ENCODE measurements at regions not wholly inside any gene's neighbourhood (a gene's known extent, or its start where the extent isn't known, plus 50 kb on each side); places are given as distances from the start of the nearest gene placed in this dataset.

DNA sequence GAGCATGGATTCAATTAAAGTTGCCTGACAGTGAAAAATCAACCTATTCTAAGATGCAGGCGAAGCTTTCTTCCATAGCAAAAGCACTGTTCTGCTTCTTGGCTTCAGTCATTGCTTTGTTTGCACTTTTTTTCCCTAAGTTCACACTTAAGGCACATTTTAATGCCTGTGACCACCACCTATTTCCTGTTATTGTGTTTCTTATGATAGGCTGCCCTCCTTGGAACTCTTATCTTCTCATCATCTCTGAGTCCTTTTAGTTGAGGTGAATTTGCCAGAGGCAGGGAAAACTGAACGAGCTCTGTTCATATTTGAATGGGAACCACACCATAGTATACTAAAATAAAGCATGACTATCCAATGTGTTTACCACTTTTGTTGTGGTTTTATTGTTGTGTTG, 119.8 kb downstream of the SPCS3 start:
- TF ChIP-seq, protein P1, sequence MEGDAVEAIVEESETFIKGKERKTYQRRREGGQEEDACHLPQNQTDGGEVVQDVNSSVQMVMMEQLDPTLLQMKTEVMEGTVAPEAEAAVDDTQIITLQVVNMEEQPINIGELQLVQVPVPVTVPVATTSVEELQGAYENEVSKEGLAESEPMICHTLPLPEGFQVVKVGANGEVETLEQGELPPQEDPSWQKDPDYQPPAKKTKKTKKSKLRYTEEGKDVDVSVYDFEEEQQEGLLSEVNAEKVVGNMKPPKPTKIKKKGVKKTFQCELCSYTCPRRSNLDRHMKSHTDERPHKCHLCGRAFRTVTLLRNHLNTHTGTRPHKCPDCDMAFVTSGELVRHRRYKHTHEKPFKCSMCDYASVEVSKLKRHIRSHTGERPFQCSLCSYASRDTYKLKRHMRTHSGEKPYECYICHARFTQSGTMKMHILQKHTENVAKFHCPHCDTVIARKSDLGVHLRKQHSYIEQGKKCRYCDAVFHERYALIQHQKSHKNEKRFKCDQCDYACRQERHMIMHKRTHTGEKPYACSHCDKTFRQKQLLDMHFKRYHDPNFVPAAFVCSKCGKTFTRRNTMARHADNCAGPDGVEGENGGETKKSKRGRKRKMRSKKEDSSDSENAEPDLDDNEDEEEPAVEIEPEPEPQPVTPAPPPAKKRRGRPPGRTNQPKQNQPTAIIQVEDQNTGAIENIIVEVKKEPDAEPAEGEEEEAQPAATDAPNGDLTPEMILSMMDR (IDR thresholded peaks at IDR 0.05; ENCODE audit: borderline replicate concordance, extremely low read depth, low read length, poor library complexity, severe bottlenecking) = no peak
- no peak for TF ChIP-seq EZH2 (IDR thresholded peaks at IDR 0.05; ENCODE audit: borderline replicate concordance, low read depth, low read length, severe bottlenecking)
- no peak overlapping the region for H3K4me2 ChIP-seq (ENCODE audit: insufficient read depth, low read length)
- H4K20me1 ChIP-seq (ENCODE audit: insufficient read depth, low read length) = no peaks in the 10 kb centered on the region
- ATAC-seq (ENCODE audit: insufficient read depth, low read depth) = no peak
- H3K9me3 ChIP-seq (ENCODE audit: insufficient read depth, low read length, severe bottlenecking) = no peaks in the 10 kb centered on the region
- no peak for DNase-seq
- H3K9ac ChIP-seq (ENCODE audit: low read depth, low read length) = no peak overlapping the region
- H3K27ac ChIP-seq (ENCODE audit: low read length) = no peak overlapping the region
- no peaks in the 10 kb centered on the region for H3K36me3 ChIP-seq (ENCODE audit: insufficient read depth, low read length)
- peaks cover 9% of the 10 kb centered on the region for H3K27me3 ChIP-seq (ENCODE audit: insufficient read depth, low read length, poor library complexity)
- H3K79me2 ChIP-seq (ENCODE audit: insufficient read depth, low read length) = no peaks in the 10 kb centered on the region
- H3K4me3 ChIP-seq (ENCODE audit: low read depth in 1 of 2, low read length in 2 of 2) = no peak overlapping the region
- H3K4me1 ChIP-seq (ENCODE audit: insufficient read depth, low read length) = peaks cover 10% of the 10 kb centered on the region
- no peak overlapping the region for H2AFZ ChIP-seq (ENCODE audit: low read depth, low read length)

DNA sequence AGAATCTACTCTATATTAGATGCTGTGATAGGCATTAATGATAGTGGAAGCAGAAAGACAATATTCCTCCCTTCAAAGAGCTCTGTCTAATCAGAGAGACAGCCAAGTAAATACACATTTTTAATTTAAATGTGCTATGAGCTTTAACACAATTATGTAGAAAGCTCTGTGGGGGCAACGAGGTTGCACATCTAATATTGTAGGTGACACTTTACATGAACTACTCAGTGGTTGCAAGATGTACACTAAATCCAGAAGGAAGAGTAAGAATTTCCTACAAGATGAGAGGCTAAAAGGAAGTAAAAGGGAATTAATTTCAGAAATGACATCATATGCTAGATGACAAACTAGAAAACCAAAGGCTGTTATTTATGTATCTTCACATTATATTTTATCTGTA, 120.9 kb downstream of the SPCS3 start:
- no peak overlapping the region for H2AFZ ChIP-seq (ENCODE audit: low read depth, low read length)
- peaks cover 9% of the 10 kb centered on the region for H3K27me3 ChIP-seq (ENCODE audit: insufficient read depth, low read length, poor library complexity)
- H3K79me2 ChIP-seq (ENCODE audit: insufficient read depth, low read length) = no peaks in the 10 kb centered on the region
- DNase-seq (no peak), ATAC-seq (ENCODE audit: insufficient read depth, low read depth) (no peak)
- H3K4me3 ChIP-seq (ENCODE audit: low read depth in 1 of 2, low read length in 2 of 2) = no peak overlapping the region
- no peaks in the 10 kb centered on the region for H3K36me3 ChIP-seq (ENCODE audit: insufficient read depth, low read length)
- TF ChIP-seq, protein P1 (IDR thresholded peaks at IDR 0.05; ENCODE audit: borderline replicate concordance, extremely low read depth, low read length, poor library complexity, severe bottlenecking) = no peak
- no peak for TF ChIP-seq EZH2 (IDR thresholded peaks at IDR 0.05; ENCODE audit: borderline replicate concordance, low read depth, low read length, severe bottlenecking)
- peaks cover 10% of the 10 kb centered on the region for H3K4me1 ChIP-seq (ENCODE audit: insufficient read depth, low read length)
- H3K4me2 ChIP-seq (ENCODE audit: insufficient read depth, low read length) = no peak overlapping the region
- H3K9ac ChIP-seq (ENCODE audit: low read depth, low read length) = no peak overlapping the region
- H4K20me1 ChIP-seq (ENCODE audit: insufficient read depth, low read length) = no peaks in the 10 kb centered on the region
- H3K27ac ChIP-seq (ENCODE audit: low read length) = no peak overlapping the region
- H3K9me3 ChIP-seq (ENCODE audit: insufficient read depth, low read length, severe bottlenecking) = no peaks in the 10 kb centered on the region

DNA sequence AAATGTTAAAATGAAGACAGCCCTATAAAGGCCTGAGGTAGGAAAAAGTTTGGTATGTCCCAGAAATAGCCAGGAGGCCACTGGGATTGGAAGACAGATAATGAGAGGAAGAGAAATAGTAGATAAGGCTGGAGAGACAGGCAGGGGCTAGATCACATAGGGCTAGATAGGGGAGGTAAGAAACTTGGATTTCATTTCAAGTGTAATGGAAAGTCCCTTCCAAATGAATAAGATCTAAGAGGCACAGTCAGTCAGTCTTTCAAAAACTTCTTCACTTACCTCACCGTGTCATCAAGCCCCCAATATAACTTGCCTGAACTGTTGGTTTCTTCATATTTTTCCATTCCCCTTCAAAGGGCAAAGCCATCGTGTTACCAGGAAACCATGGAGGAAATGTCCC, 121.8 kb downstream of the SPCS3 start:
- Histone ChIP-seq H3K27me3 (ENCODE audit: insufficient read depth, low read length, poor library complexity) (peaks cover 9% of the 10 kb centered on the region), H3K9me3 (ENCODE audit: insufficient read depth, low read length, severe bottlenecking) (no peaks in the 10 kb centered on the region), H3K36me3 (ENCODE audit: insufficient read depth, low read length) (no peaks in the 10 kb centered on the region), H3K4me1 (ENCODE audit: insufficient read depth, low read length) (peaks cover 6% of the 10 kb centered on the region), H3K79me2 (ENCODE audit: insufficient read depth, low read length) (no peaks in the 10 kb centered on the region), H3K4me2 (ENCODE audit: insufficient read depth, low read length) (no peak overlapping the region), H4K20me1 (ENCODE audit: insufficient read depth, low read length) (no peaks in the 10 kb centered on the region), H3K9ac (ENCODE audit: low read depth, low read length) (no peak overlapping the region), H2AFZ (ENCODE audit: low read depth, low read length) (no peak overlapping the region), H3K27ac (ENCODE audit: low read length) (no peak overlapping the region), H3K4me3 (ENCODE audit: low read depth in 1 of 2, low read length in 2 of 2) (no peak overlapping the region)
- TF ChIP-seq, protein P1 (IDR thresholded peaks at IDR 0.05; ENCODE audit: borderline replicate concordance, extremely low read depth, low read length, poor library complexity, severe bottlenecking) = no peak
- no peak for TF ChIP-seq EZH2 (IDR thresholded peaks at IDR 0.05; ENCODE audit: borderline replicate concordance, low read depth, low read length, severe bottlenecking)
- ATAC-seq (ENCODE audit: insufficient read depth, low read depth) = no peak
- DNase-seq = no peak

DNA sequence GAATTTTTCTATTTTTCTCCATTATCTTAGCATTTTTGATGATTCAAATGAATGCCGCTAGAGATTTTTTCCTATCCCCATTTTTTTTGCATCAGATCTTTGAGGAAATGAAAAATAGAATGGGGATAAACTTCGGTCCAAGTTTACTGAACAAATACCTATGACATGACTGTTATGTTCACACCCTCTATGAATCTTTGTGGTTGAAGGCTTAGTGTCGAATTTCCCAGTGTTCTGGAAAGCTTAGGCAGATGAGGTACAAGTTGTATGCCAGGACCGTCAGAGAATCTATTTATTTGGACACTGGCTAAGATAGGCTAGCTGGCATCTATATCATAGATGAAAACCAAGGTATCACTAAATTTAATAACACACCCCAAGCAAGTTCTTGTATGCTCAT, 123.4 kb downstream of the SPCS3 start:
- H2AFZ ChIP-seq (ENCODE audit: low read depth, low read length) = no peak overlapping the region
- no peaks in the 10 kb centered on the region for H3K36me3 ChIP-seq (ENCODE audit: insufficient read depth, low read length)
- no peak overlapping the region for H3K4me3 ChIP-seq (ENCODE audit: low read depth in 1 of 2, low read length in 2 of 2)
- peaks cover 9% of the 10 kb centered on the region for H3K27me3 ChIP-seq (ENCODE audit: insufficient read depth, low read length, poor library complexity)
- H3K4me2 ChIP-seq (ENCODE audit: insufficient read depth, low read length) = no peak overlapping the region
- TF ChIP-seq EZH2 (IDR thresholded peaks at IDR 0.05; ENCODE audit: borderline replicate concordance, low read depth, low read length, severe bottlenecking) = no peak
- H3K9me3 ChIP-seq (ENCODE audit: insufficient read depth, low read length, severe bottlenecking) = no peaks in the 10 kb centered on the region
- ATAC-seq (ENCODE audit: insufficient read depth, low read depth) (no peak), DNase-seq (no peak)
- H4K20me1 ChIP-seq (ENCODE audit: insufficient read depth, low read length) = no peaks in the 10 kb centered on the region
- no peak overlapping the region for H3K9ac ChIP-seq (ENCODE audit: low read depth, low read length)
- no peak overlapping the region for H3K27ac ChIP-seq (ENCODE audit: low read length)
- no peaks in the 10 kb centered on the region for H3K4me1 ChIP-seq (ENCODE audit: insufficient read depth, low read length)
- no peaks in the 10 kb centered on the region for H3K79me2 ChIP-seq (ENCODE audit: insufficient read depth, low read length)

All from DND-41 (cell line).